ENCODE measurements at regions not wholly inside any gene's neighbourhood (a gene's known extent, or its start where the extent isn't known, plus 50 kb on each side); places are given as distances from the start of the nearest gene placed in this dataset.

GRCh38 chr1:208741296-208741695, 497.1 kb upstream of the PLXNA2 start:
- DNase-seq = no peak

GRCh38 chr1:208743361-208743760, 499.2 kb upstream of the PLXNA2 start:
- DNase-seq = no peak

- no peak for DNase-seq
Measured at GRCh38 chr1:208747979-208748378, 503.8 kb upstream of the PLXNA2 start.

- no peak for DNase-seq
Measured at GRCh38 chr1:208748387-208749165, 504.4 kb upstream of the PLXNA2 start.

DNA sequence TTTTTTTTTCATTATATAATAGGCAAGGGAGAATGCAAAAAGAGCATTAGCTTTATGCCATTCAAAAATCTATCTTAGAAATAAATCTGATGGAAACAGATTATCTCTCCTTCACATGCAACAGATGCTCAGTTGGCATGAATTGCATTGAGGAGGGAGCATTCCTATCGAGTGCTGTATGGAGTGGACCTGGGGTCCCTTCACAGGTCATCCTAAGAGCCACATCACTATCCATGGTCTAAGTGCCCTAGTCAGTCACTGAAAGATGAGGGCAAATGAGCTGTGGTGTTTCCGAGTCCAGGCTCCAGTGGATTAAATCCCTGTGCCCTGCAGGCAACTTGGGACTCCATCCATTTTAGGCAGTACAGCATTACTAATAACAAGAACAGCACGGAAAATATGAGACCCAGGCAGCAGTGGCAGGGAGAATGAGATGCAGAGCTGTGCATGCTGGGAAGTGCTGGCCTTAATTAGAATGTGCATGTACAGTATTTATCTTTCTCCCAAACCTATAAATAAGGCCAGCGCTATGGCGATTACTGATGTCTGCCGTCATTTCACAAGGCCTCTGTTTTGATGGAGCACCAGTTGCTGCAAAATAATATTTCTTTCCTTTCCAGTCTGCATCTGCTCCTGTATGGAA, 512.3 kb upstream of the PLXNA2 start:
- no peak for DNase-seq

DNA sequence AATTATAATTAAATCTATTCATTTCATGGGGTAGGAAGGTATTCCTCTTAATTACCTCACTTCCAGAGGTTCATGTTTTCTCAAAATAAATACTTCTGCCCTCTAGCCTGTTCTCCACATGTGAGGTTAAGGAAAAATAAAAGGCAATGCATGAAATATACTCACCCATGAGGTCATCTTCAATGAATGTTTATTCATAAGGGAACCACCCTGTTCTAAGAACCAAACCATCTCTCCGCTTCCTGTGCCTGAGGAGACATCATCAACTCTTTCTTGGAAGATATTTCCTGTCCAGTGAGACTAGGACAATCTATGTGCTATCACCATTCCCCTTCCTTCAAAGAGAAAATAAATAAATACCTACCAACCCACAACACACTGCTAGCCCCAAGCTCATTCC, 513.7 kb upstream of the PLXNA2 start:
- no peak for DNase-seq

- no peak for DNase-seq
Measured at GRCh38 chr1:208759255-208759654, 515.1 kb upstream of the PLXNA2 start.

DNA sequence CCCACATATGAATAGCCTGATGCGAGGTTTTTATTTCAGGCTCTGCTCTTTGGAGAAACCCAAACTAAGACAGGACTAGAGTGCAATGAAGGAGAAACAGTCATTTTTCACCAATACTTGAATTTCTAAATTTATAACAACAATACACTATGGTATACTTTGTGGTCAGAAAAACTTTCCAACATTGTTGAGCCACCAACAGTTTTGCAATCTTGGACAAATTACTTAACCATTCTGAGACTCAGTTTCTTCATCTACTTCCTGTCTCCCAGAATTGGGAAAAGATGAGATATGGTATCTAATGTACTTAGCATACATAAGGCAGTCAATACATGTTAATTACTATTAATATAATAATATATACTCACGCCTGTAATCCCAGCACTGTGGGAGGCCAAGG, 519.8 kb upstream of the PLXNA2 start:
- DNase-seq = no peak

GRCh38 chr1:208766832-208767231, 522.6 kb upstream of the PLXNA2 start:
- no peak for DNase-seq

DNA sequence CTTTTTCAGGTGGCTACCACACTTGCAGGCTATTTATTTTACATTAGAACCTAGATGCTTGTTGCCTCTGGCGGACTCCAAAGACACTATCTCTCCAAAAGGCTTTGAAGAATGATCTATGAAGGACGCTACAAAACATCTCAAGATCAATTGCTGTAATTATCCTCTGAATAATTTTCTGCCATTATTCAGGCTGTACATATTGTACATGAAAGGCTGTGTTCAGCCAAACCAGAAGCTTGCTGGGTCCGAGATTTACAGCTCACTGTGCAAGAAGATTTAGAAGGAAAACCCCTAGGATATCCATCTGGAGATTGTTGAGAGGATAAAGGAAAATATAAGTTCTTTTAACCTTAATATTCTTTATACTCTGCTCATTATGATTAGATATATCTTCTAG, 523.6 kb upstream of the PLXNA2 start:
- DNase-seq = no peak

GRCh38 chr1:208772891-208773290, 528.7 kb upstream of the PLXNA2 start:
- no peak for DNase-seq

DNA sequence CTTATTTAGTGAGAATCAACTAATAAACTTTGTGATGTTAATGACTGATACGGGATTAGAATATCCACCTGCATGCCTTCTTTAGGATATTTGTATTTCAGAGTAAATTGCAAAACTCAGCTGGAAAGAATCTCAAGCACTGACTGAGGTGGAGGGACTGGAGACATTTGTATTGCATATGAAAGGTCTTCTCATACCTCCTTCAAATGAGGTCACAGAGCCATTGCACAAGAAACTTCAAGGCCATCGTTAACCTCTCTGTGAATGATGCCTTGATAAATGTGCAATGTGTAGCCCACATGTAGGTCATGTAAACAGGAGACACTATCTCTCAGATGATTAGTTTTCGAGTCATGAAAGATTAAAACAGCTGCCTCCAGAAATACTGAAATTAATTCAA, 531.7 kb upstream of the PLXNA2 start:
- DNase-seq = no peak

DNA sequence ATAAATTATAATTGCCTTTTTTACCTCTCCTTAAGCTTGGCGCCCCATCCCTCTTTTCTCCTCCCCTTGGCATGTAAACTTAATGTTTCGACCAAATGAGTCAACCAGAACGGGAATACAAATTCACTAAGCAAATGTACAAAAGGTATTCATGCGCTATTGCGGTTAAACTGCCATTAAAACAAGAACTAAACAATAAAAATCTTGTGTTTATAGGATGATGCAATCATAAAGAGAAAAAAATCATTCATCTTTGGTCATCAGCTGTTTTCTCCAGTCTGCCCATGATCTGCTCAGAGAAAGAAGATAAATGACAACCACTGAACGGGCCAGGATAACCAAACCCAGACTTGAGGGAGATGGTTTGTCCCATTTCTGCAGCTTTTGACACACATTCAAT, 534.2 kb upstream of the PLXNA2 start:
- no peak for DNase-seq

- DNase-seq = no peak
Measured at GRCh38 chr1:208781391-208782045, 537.3 kb upstream of the PLXNA2 start.

GRCh38 chr1:208782186-208782585, 538.0 kb upstream of the PLXNA2 start:
- no peak for DNase-seq

- no peak for DNase-seq
Measured at GRCh38 chr1:208785629-208786028, 541.4 kb upstream of the PLXNA2 start.

DNA sequence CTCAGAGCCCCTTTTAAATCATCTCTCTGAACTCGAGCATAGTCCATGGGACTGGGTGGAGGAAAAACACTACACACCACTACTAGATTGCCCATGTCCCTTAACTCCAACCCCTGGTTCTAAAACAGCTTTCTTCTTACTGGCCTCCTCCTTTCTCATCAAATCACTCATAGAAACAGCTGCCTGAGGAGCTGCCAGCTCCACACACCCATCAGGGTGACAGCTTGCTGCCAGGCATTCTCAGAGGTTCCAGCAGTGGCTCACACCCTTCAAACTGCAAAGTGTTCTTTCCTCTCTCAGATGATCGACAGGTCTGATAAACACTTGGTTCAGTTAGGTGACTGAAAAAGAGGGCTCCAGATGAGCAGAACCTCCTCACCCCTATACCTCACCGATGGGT, 543.0 kb upstream of the PLXNA2 start:
- DNase-seq = no peak

DNA sequence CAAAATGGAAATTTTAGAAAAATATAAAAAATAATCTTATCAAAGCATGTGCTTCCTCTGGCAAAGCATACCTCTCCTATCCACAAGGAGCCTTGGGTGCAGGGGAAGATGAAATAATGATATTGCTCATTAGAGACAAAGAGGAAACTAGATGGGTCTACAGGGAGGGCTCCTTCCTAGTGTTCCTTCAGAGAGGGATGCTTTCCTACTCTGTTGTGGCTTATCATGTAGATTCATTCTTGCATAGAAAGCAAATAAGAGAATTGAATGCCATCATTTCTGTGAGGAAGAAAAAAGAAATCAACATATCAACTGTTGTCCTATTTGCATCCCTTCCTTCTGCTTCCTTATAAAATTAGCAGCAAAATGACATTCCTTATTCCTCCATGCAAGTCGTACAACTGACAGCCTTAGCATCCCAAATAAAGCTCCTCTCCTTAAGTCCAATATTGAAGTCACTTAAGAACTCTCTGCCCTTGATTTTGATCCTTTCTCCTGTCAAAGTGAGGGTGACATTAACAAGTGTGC, 543.9 kb upstream of the PLXNA2 start:
- no peak for DNase-seq

DNA sequence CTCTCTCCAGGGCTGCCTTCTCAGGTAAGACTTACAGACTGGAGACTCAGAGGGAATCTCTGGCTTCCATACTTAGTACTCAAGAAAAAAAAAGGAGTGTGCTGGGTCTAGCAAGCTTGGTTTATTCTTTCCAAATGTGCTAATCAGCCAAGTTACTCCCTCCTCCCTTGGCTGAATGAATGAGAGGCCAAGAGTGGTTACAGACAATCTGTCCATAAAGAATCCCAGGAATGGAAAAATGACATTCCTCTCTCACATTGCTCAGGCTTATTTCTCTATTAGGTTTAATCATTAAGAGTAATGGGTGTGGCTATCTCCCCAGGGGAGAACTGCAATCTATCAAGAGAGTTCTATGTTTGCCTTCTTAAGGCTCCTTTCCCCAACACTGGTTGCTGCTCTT, 547.3 kb upstream of the PLXNA2 start:
- DNase-seq = no peak

- DNase-seq = no peak
Measured at GRCh38 chr1:208793861-208794345, 549.7 kb upstream of the PLXNA2 start.

DNA sequence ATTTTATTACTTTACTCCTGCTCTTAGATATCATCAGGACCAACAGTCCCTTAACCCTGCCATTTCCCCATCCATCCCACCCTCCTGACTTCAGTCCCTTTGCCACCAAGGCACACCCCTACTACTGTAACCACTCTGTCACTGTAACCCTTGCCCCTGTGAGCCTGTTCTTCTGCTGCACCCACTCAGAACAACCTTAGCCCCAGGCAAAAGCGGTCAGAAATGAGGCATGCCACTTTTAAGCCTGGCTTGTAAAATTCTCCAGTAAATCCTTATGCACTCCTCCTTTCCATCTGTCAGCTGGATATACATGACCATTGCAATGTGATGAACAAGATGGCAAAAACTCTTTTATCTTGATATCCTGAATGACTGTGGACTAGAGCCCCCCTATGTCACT, 555.0 kb upstream of the PLXNA2 start:
- DNase-seq = no peak

GRCh38 chr1:208803011-208803811, 559.0 kb upstream of the PLXNA2 start:
- no peak for DNase-seq
